Tongue (tissue), 1 donor: ENCODE measurements at regions not wholly inside any gene's neighbourhood (a gene's known extent, or its start where the extent isn't known, plus 50 kb on each side); places are given as distances from the start of the nearest gene placed in this dataset.

Experiments
- DNase-seq: peaks from one replicate; pipeline ENCODE4 v3.0.0-alpha.2; 2015

- DNase-seq: no peak
Measured at GRCh38 chr3:120838441-120839091, 69.4 kb upstream of the STXBP5L start.

GRCh38 chr3:120839120-120839519 lies 68.9 kb upstream of the STXBP5L start:
- DNase-seq: no peak

- DNase-seq: no peak
Measured at GRCh38 chr3:120841264-120841663, 66.7 kb upstream of the STXBP5L start.

GRCh38 chr3:120846073-120846472 lies 61.9 kb upstream of the STXBP5L start:
- no peak for DNase-seq

- DNase-seq: no peak
Measured at GRCh38 chr3:120848503-120848902, 59.5 kb upstream of the STXBP5L start.

- no peak for DNase-seq
Measured at GRCh38 chr3:120850381-120851295, 57.4 kb upstream of the STXBP5L start.

- DNase-seq: no peak
Measured at GRCh38 chr3:120852412-120852811, 55.6 kb upstream of the STXBP5L start.

GRCh38 chr3:120853416-120853815 lies 54.6 kb upstream of the STXBP5L start:
- DNase-seq: no peak

GRCh38 chr3:120854908-120855526 lies 53.0 kb upstream of the STXBP5L start:
- DNase-seq: no peak

GRCh38 chr3:120855665-120856437 lies 52.2 kb upstream of the STXBP5L start:
- peak; percentile 76 for DNase-seq
